ENCODE measurements at regions not wholly inside any gene's neighbourhood (a gene's known extent, or its start where the extent isn't known, plus 50 kb on each side); places are given as distances from the start of the nearest gene placed in this dataset.

GRCh38 chr2:42976351-42976750 lies 184.0 kb upstream of the HAAO start:
- Histone ChIP-seq H3K4me1 (ENCODE audit: control insufficient read depth, low read length) (peaks cover 11% of the 10 kb centered on the region), H3K27ac (ENCODE audit: low read depth, low read length) (no peak overlapping the region), H3K9me3 (ENCODE audit: control insufficient read depth, insufficient read depth, low read length) (no peaks in the 10 kb centered on the region)

GRCh38 chr2:42974721-42975717 lies 182.6 kb upstream of the HAAO start:
- H3K4me3 ChIP-seq (ENCODE audit: low read length) = no peak overlapping the region
- peaks cover 11% of the 10 kb centered on the region for H3K4me1 ChIP-seq (ENCODE audit: control insufficient read depth, low read length)
- H3F3A ChIP-seq (ENCODE audit: control insufficient read depth, insufficient read depth) = no peaks in the 10 kb centered on the region; the same call in 1 of the 2 replicates
- H4K20me1 ChIP-seq (ENCODE audit: control insufficient read depth, insufficient read depth, low read depth, low read length) = no peaks in the 10 kb centered on the region
- no peaks in the 10 kb centered on the region for H3K36me3 ChIP-seq (ENCODE audit: control insufficient read depth, low read length)
- no peak overlapping the region for H3K27ac ChIP-seq (ENCODE audit: low read depth, low read length)
- no peaks in the 10 kb centered on the region for H3K27me3 ChIP-seq (ENCODE audit: control insufficient read depth, low read length)
- no peaks in the 10 kb centered on the region for H3K9me3 ChIP-seq (ENCODE audit: control insufficient read depth, insufficient read depth, low read length)
- H3K9me2 ChIP-seq (replicated peaks; ENCODE audit: control insufficient read depth, low read length) = no peaks in the 10 kb centered on the region
- TF ChIP-seq EZH2phosphoT487 (IDR thresholded peaks at IDR 0.05; ENCODE audit: borderline replicate concordance, low read length) = no peak
- peak; percentile 84 for TF ChIP-seq CTCF (IDR thresholded peaks at IDR 0.05; ENCODE audit: low read depth, low read length, poor library complexity, severe bottlenecking)
- no peaks in the 10 kb centered on the region for H3K79me2 ChIP-seq (ENCODE audit: control insufficient read depth, low read length)
- H3K4me2 ChIP-seq (ENCODE audit: low read length) = no peak overlapping the region

More at GRCh38 chr2:42976351-42976750, 184.0 kb upstream of the HAAO start:
- no peak for TF ChIP-seq CTCF (IDR thresholded peaks at IDR 0.05; ENCODE audit: low read depth, low read length, poor library complexity, severe bottlenecking)
- no peak for TF ChIP-seq EZH2phosphoT487 (IDR thresholded peaks at IDR 0.05; ENCODE audit: borderline replicate concordance, low read length)
- Histone ChIP-seq H3K9me2 (replicated peaks; ENCODE audit: control insufficient read depth, low read length) (no peaks in the 10 kb centered on the region), H3K4me3 (ENCODE audit: low read length) (no peak overlapping the region), H3K79me2 (ENCODE audit: control insufficient read depth, low read length) (no peaks in the 10 kb centered on the region), H3K36me3 (ENCODE audit: control insufficient read depth, low read length) (no peaks in the 10 kb centered on the region), H3K27me3 (ENCODE audit: control insufficient read depth, low read length) (no peaks in the 10 kb centered on the region), H4K20me1 (ENCODE audit: control insufficient read depth, insufficient read depth, low read depth, low read length) (no peaks in the 10 kb centered on the region), H3K4me2 (ENCODE audit: low read length) (no peak overlapping the region), H3F3A (ENCODE audit: control insufficient read depth, insufficient read depth) (no peaks in the 10 kb centered on the region; the same call in 1 of the 2 replicates)

GRCh38 chr2:42974169-42974720 lies 181.9 kb upstream of the HAAO start:
- H3K4me3 ChIP-seq (ENCODE audit: low read length) = no peak overlapping the region
- no peaks in the 10 kb centered on the region for H3K9me2 ChIP-seq (replicated peaks; ENCODE audit: control insufficient read depth, low read length)
- peaks cover 11% of the 10 kb centered on the region for H3K4me1 ChIP-seq (ENCODE audit: control insufficient read depth, low read length)
- no peaks in the 10 kb centered on the region for H3K9me3 ChIP-seq (ENCODE audit: control insufficient read depth, insufficient read depth, low read length)
- H3K4me2 ChIP-seq (ENCODE audit: low read length) = no peak overlapping the region
- H3K36me3 ChIP-seq (ENCODE audit: control insufficient read depth, low read length) = no peaks in the 10 kb centered on the region
- no peaks in the 10 kb centered on the region for H3K27me3 ChIP-seq (ENCODE audit: control insufficient read depth, low read length)
- no peak for TF ChIP-seq EZH2phosphoT487 (IDR thresholded peaks at IDR 0.05; ENCODE audit: borderline replicate concordance, low read length)
- TF ChIP-seq CTCF (IDR thresholded peaks at IDR 0.05; ENCODE audit: low read depth, low read length, poor library complexity, severe bottlenecking) = no peak
- H3K79me2 ChIP-seq (ENCODE audit: control insufficient read depth, low read length) = no peaks in the 10 kb centered on the region
- no peaks in the 10 kb centered on the region for H4K20me1 ChIP-seq (ENCODE audit: control insufficient read depth, insufficient read depth, low read depth, low read length)
- no peaks in the 10 kb centered on the region; the same call in 1 of the 2 replicates for H3F3A ChIP-seq (ENCODE audit: control insufficient read depth, insufficient read depth)
- H3K27ac ChIP-seq (ENCODE audit: low read depth, low read length) = no peak overlapping the region
